ENCODE measurements at regions not wholly inside any gene's neighbourhood (a gene's known extent, or its start where the extent isn't known, plus 50 kb on each side); places are given as distances from the start of the nearest gene placed in this dataset.

DNA sequence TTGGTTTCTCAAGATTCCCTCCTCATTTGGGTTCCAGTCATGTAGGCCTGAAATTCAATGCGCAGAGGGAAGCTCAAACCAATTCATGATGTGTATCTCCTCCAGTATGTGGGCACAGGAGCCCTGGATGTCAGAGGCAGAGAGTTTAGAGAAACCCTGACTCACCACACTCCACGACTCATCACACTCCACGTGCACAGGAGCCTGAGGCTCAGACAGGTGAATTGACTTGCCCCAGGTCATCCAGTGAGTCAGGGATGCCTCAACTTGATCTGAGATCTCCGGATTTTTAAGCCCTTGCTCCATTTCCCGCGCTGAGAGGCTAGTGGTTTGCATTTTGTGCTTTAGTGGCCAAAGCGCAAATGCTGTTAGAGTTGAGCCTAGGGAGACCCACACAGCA is 183.9 kb downstream of the HAPSTR1 start:
- DNase-seq (ENCODE audit: low read depth): no peak
- TF ChIP-seq, protein P1, sequence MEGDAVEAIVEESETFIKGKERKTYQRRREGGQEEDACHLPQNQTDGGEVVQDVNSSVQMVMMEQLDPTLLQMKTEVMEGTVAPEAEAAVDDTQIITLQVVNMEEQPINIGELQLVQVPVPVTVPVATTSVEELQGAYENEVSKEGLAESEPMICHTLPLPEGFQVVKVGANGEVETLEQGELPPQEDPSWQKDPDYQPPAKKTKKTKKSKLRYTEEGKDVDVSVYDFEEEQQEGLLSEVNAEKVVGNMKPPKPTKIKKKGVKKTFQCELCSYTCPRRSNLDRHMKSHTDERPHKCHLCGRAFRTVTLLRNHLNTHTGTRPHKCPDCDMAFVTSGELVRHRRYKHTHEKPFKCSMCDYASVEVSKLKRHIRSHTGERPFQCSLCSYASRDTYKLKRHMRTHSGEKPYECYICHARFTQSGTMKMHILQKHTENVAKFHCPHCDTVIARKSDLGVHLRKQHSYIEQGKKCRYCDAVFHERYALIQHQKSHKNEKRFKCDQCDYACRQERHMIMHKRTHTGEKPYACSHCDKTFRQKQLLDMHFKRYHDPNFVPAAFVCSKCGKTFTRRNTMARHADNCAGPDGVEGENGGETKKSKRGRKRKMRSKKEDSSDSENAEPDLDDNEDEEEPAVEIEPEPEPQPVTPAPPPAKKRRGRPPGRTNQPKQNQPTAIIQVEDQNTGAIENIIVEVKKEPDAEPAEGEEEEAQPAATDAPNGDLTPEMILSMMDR (IDR thresholded peaks at IDR 0.05; ENCODE audit: insufficient read depth, low read length): no peak
- no peak overlapping the region for H3K4me3 ChIP-seq (ENCODE audit: low read depth, low read length)

DNA sequence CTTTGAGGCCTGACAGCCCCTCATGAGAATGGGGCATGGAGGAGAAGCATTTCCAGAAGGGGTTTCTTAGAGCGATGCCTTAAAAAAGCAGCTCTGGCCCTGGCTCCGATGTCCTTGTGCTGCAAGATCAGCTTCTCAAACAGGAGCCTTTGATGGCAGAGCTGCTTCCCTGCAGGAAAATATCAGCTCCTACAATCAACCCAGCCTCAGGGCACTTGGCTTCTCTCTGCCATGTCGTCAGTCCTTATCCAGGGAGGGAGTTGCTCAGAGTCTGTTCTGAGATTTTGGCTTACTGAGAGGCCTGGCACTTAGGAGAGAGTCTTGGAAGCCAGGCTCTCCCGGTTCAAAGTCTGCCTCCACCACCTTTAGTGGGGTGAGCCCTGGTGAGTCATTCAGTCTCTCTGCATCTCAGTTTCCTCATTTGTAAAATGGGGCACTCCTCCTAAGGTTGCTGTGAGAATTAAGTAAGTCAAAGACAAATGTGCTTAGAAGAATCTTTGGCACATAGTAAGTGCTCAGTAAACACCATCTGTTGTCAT is 184.4 kb downstream of the HAPSTR1 start:
- TF ChIP-seq, protein P1 (IDR thresholded peaks at IDR 0.05; ENCODE audit: insufficient read depth, low read length): no peak
- DNase-seq (ENCODE audit: low read depth): no peak
- no peak overlapping the region for H3K4me3 ChIP-seq (ENCODE audit: low read depth, low read length)

DNA sequence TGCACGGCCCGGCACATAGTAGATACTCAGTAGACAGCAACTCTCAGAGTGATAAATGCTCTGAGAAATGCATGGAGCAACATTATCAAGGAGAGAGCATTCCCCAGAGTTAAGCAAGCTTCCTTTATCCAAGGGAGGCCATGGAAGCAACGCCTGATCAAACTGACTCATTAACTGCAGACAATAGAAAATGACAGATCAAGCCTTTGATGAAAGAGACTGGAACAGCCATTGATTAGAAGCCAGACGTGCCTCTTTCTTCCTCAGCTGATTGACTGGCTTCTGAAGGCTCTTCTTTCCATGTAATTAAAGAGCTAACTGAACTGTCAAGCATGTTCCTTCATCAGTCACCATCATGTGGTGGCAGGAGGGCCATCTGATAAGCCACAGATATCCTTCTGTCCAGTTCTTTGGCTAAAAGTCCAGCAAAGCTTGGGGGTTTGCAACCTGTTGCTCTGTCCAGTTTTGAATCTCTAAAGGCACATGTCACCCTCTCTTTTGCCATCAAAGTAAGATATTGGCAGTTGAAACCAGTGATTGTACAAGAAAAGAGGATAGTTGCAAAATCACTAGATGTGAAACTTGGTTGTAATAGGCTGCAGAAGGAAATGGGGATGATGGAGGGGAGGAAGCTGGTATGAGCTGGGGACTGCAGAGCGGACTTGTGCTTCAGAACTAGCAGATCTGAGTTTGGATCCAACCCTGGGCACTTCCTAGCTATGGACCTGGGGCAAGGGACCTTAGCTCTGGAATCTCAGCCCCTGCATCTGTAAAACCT is 188.0 kb downstream of the HAPSTR1 start:
- DNase-seq (ENCODE audit: low read depth): no peak
- no peak overlapping the region for H3K4me3 ChIP-seq (ENCODE audit: low read depth, low read length)
- TF ChIP-seq, protein P1 (IDR thresholded peaks at IDR 0.05; ENCODE audit: insufficient read depth, low read length): no peak

DNA sequence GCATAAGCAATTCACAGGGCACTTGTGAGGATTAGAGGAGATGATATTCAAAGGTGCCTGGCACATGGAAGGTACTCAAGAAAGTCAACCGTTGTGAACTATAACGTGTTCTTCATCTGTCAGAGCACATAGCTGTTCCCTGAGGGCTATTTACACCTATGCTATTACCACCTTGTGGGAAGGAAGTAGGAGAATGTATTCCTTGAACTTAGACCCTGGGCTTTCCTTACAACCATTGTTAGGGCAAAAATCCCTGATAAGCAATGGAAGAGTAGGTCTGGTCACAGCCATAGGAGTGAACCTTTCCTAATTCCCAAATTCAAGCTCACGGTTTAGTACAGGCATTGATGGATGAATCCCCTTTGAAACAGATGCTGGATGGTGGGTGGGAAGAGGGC is 188.6 kb downstream of the HAPSTR1 start:
- H3K4me3 ChIP-seq (ENCODE audit: low read depth, low read length): no peak overlapping the region
- no peak for DNase-seq (ENCODE audit: low read depth)
- TF ChIP-seq, protein P1 (IDR thresholded peaks at IDR 0.05; ENCODE audit: insufficient read depth, low read length): no peak

DNA sequence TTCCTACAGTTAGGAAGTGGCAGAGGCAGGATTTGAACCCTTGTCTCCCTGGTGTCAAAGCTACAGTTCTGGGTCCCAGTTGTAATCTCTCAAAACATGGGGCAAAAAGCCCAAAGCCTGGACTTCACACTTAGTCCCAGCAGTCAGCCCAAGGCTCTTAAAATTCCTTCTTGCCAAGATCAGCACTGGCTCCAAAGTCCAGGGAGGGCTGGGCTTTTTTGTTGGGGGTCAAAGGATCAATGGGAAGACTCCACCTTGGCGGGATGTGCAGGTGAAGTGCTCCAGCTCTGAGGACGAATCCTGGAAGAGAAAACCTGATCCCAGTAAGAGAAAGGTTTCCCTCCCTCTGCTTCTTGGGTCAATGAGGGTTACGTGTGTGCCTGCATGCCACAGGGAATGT is 195.5 kb downstream of the HAPSTR1 start:
- no peak overlapping the region for H3K4me3 ChIP-seq (ENCODE audit: low read depth, low read length)
- TF ChIP-seq, protein P1 (IDR thresholded peaks at IDR 0.05; ENCODE audit: insufficient read depth, low read length): no peak

DNA sequence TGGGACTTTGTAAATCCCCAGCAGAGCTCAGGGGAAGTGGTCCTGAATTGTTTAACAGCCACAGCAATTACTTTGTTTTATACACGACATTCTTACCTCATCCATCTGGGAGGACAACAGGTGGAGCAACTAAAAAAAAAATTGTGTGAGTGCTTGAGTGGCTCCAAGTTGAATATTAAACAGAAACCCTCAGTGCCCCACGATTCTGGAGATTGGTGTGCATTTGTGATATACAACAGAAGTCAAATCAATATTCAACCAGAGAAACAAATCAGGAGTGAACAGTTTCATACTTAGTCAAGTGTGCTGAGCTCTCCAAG is 204.8 kb downstream of the HAPSTR1 start:
- H3K4me3 ChIP-seq (ENCODE audit: low read depth, low read length): no peak overlapping the region
- TF ChIP-seq, protein P1 (IDR thresholded peaks at IDR 0.05; ENCODE audit: insufficient read depth, low read length): no peak
- no peak for DNase-seq (ENCODE audit: low read depth)

More for the DNA sequence above, 195.5 kb downstream of the HAPSTR1 start:
- no peak for DNase-seq (ENCODE audit: low read depth)

Measured in fibroblast of the aortic adventitia (primary cell).